ENCODE measurements at regions not wholly inside any gene's neighbourhood (a gene's known extent, or its start where the extent isn't known, plus 50 kb on each side); places are given as distances from the start of the nearest gene placed in this dataset.
A peak's percentile ranks its signal among the peaks of the same experiment; 100 is the strongest.

- Histone ChIP-seq H3K4me1 (no peaks in the 10 kb centered on the region), H3K4me3 (no peak overlapping the region), H3K36me3 (no peaks in the 10 kb centered on the region), H3K27ac (no peak overlapping the region), H3K27me3 (peaks cover 0 to 8% of the 10 kb centered on the region in 2 donors), H3K9me3 (no peaks in the 10 kb centered on the region)
- no peak for DNase-seq
- intact Hi-C loops (cut with DNase I; ENCODE audit: low total_unique reads), result loop anchor here (10.0 kb wide), 1 partner anchor 210 kb away; no protein-coding TSS in a partner anchor
- no peak for TF ChIP-seq POLR2A (IDR thresholded peaks at IDR 0.05)
- TF ChIP-seq, protein P1, sequence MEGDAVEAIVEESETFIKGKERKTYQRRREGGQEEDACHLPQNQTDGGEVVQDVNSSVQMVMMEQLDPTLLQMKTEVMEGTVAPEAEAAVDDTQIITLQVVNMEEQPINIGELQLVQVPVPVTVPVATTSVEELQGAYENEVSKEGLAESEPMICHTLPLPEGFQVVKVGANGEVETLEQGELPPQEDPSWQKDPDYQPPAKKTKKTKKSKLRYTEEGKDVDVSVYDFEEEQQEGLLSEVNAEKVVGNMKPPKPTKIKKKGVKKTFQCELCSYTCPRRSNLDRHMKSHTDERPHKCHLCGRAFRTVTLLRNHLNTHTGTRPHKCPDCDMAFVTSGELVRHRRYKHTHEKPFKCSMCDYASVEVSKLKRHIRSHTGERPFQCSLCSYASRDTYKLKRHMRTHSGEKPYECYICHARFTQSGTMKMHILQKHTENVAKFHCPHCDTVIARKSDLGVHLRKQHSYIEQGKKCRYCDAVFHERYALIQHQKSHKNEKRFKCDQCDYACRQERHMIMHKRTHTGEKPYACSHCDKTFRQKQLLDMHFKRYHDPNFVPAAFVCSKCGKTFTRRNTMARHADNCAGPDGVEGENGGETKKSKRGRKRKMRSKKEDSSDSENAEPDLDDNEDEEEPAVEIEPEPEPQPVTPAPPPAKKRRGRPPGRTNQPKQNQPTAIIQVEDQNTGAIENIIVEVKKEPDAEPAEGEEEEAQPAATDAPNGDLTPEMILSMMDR (IDR thresholded peaks at IDR 0.05), result peak; percentile 19 to 63 (median 54)
Measured at GRCh38 chr14:100654814-100655740, 67.9 kb upstream of the BEGAIN start.

DNA sequence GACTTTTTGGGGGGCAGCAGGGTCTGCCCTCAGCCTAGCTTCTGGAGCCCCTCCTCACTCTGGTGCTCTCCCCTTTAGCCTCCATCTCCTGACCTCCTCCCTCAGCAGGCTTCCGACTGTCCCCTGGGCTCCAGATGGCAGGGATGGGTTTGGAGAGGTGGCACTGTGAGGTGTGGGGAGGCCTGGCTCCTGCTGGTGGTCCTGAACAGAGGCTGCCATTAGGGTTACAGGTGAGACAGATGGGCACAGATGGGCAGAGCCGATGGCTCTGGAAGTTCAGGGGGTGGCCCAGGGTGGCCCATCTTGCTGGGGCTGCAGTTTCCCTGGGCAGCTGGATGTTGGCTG lies 68.5 kb upstream of the BEGAIN start:
- no peak for DNase-seq
- Histone ChIP-seq H3K27me3 (peaks cover 0 to 8% of the 10 kb centered on the region in 2 donors), H3K4me1 (no peaks in the 10 kb centered on the region), H3K4me3 (no peak overlapping the region), H3K27ac (no peak overlapping the region), H3K36me3 (no peaks in the 10 kb centered on the region), H3K9me3 (no peaks in the 10 kb centered on the region)
- intact Hi-C loops (cut with DNase I; ENCODE audit: low total_unique reads), result loop anchor here (10.0 kb wide), 1 partner anchor 211 kb away; no protein-coding TSS in a partner anchor
- no peak for TF ChIP-seq POLR2A (IDR thresholded peaks at IDR 0.05)
- TF ChIP-seq, protein P1 (IDR thresholded peaks at IDR 0.05), result no peak

GRCh38 chr14:100656996-100657395 lies 69.7 kb upstream of the DLK1 start:
- Histone ChIP-seq H3K27ac (no peak overlapping the region), H3K4me3 (no peak overlapping the region), H3K9me3 (no peaks in the 10 kb centered on the region), H3K27me3 (peaks cover 0 to 8% of the 10 kb centered on the region in 2 donors), H3K36me3 (no peaks in the 10 kb centered on the region), H3K4me1 (no peaks in the 10 kb centered on the region)
- intact Hi-C loops (cut with DNase I; ENCODE audit: low total_unique reads), result loop anchor here (10.0 kb wide), 1 partner anchor 212 kb away; no protein-coding TSS in a partner anchor
- no peak for TF ChIP-seq POLR2A (IDR thresholded peaks at IDR 0.05)
- TF ChIP-seq, protein P1 (IDR thresholded peaks at IDR 0.05), result no peak
- no peak for DNase-seq

- TF ChIP-seq, protein P1 (IDR thresholded peaks at IDR 0.05), result no peak
- no peak for TF ChIP-seq POLR2A (IDR thresholded peaks at IDR 0.05)
- peaks cover 0 to 8% of the 10 kb centered on the region in 2 donors for H3K27me3 ChIP-seq
- intact Hi-C loops (cut with DNase I; ENCODE audit: low total_unique reads), result loop anchor here (10.0 kb wide), 1 partner anchor 213 kb away; no protein-coding TSS in a partner anchor
- H3K36me3 ChIP-seq, result no peaks in the 10 kb centered on the region
- H3K4me3 ChIP-seq, result no peak overlapping the region
- no peak overlapping the region for H3K27ac ChIP-seq
- H3K4me1 ChIP-seq, result no peaks in the 10 kb centered on the region
- no peak for DNase-seq
- no peaks in the 10 kb centered on the region for H3K9me3 ChIP-seq
Measured at GRCh38 chr14:100657780-100658179, 68.9 kb upstream of the DLK1 start.
